H9 (cell line): ENCODE measurements at regions not wholly inside any gene's neighbourhood (a gene's known extent, or its start where the extent isn't known, plus 50 kb on each side); places are given as distances from the start of the nearest gene placed in this dataset.

Source experiments
- DNase-seq: peaks from one replicate; pipeline ENCODE4 v3.0.0-alpha.2; 2017
- H2AFZ ChIP-seq: one replicate; pipeline ENCODE4 v1.6.1; 2013; ENCODE audit warnings: mild to moderate bottlenecking, low read length, control low read depth, moderate library complexity
- H2AK5ac ChIP-seq: 2 replicates; pipeline ENCODE4 v1.6.1; 2013; ENCODE audit warnings: low read length, control low read depth, mixed read lengths; ENCODE audit not compliant: insufficient read length
- H2BK120ac ChIP-seq: one replicate; pipeline ENCODE4 v1.6.1; 2013; ENCODE audit warnings: low read depth, mild to moderate bottlenecking, low read length, control low read depth, inconsistent platforms; ENCODE audit not compliant: poor library complexity, severe bottlenecking
- H2BK12ac ChIP-seq: 2 replicates; pipeline ENCODE4 v1.6.1; 2013; ENCODE audit warnings: low read length, control low read depth, mixed read lengths, low read depth; ENCODE audit not compliant: insufficient read length
- H2BK15ac ChIP-seq: 2 replicates; pipeline ENCODE4 v1.6.1; 2013; ENCODE audit warnings: low read depth, low read length, control low read depth
- H2BK20ac ChIP-seq: one replicate; pipeline ENCODE4 v1.6.1; 2013; ENCODE audit warnings: low read depth, mild to moderate bottlenecking, low read length, control low read depth, inconsistent platforms; ENCODE audit not compliant: poor library complexity, severe bottlenecking
- H2BK5ac ChIP-seq: 2 replicates; pipeline ENCODE4 v1.6.1; 2013; ENCODE audit warnings: low read length, control low read depth, mixed read lengths; ENCODE audit not compliant: insufficient read length
- H3K14ac ChIP-seq: 2 replicates; pipeline ENCODE4 v1.6.1; 2013; ENCODE audit warnings: low read length, control low read depth; ENCODE audit not compliant: insufficient read depth
- H3K18ac ChIP-seq: 2 replicates; pipeline ENCODE4 v1.6.1; 2013; ENCODE audit warnings: low read depth, mild to moderate bottlenecking, mixed read lengths, low read length, control low read depth; ENCODE audit not compliant: insufficient read length
- H3K23ac ChIP-seq: 2 replicates; pipeline ENCODE4 v1.6.1; 2013; ENCODE audit warnings: low read length, control low read depth, mixed read lengths, low read depth; ENCODE audit not compliant: insufficient read length
- H3K23me2 ChIP-seq: 2 replicates; pipeline ENCODE4 v1.6.1; 2013; ENCODE audit warnings: low read depth, mild to moderate bottlenecking, mixed read lengths, low read length, control low read depth; ENCODE audit not compliant: insufficient read length, poor library complexity, severe bottlenecking
- H3K27ac ChIP-seq: 2 replicates; pipeline ENCODE4 v1.5.1; 2013; ENCODE audit warnings: low read length, control low read depth, mixed read lengths, low read depth; ENCODE audit not compliant: insufficient read length
- H3K27me3 ChIP-seq: 2 replicates; pipeline ENCODE4 v1.6.1; 2013; ENCODE audit warnings: low read length, control low read depth, inconsistent platforms; ENCODE audit not compliant: insufficient read depth
- H3K4ac ChIP-seq: 2 replicates; pipeline ENCODE4 v1.6.1; 2013; ENCODE audit warnings: low read depth, mild to moderate bottlenecking, control low read depth, inconsistent platforms, low read length, moderate library complexity
- H3K4me1 ChIP-seq: 2 replicates; pipeline ENCODE4 v1.6.1; 2013; ENCODE audit warnings: low read length, control low read depth, inconsistent platforms; ENCODE audit not compliant: insufficient read depth
- H3K4me2 ChIP-seq: 2 replicates; pipeline ENCODE4 v1.6.1; 2013; ENCODE audit warnings: low read length, control low read depth, mixed read lengths; ENCODE audit not compliant: insufficient read length, insufficient read depth
- H3K56ac ChIP-seq: 2 replicates; pipeline ENCODE4 v1.6.1; 2013; ENCODE audit warnings: low read depth, mild to moderate bottlenecking, mixed read lengths, low read length, control low read depth; ENCODE audit not compliant: insufficient read length
- H3K79me1 ChIP-seq: 2 replicates; pipeline ENCODE4 v1.6.1; 2013; ENCODE audit warnings: low read depth, mild to moderate bottlenecking, moderate library complexity, low read length, control low read depth, inconsistent platforms; ENCODE audit not compliant: insufficient read depth, poor library complexity, severe bottlenecking
- H3K79me2 ChIP-seq: 2 replicates; pipeline ENCODE4 v1.6.1; 2013; ENCODE audit warnings: low read length, control low read depth, inconsistent platforms; ENCODE audit not compliant: insufficient read depth
- H3K9ac ChIP-seq: 2 replicates; pipeline ENCODE4 v1.6.1; 2013; ENCODE audit warnings: low read length, control low read depth, mixed read lengths; ENCODE audit not compliant: insufficient read length; ENCODE audit errors: extremely low read depth
- H3K9me3 ChIP-seq: one replicate; pipeline ENCODE4 v1.6.1; 2013; ENCODE audit warnings: low read depth, low read length, inconsistent platforms; ENCODE audit not compliant: control insufficient read depth
- H3T11ph ChIP-seq: one replicate; pipeline ENCODE4 v1.6.1; 2013; ENCODE audit warnings: mild to moderate bottlenecking, low read length, control low read depth, inconsistent platforms
- H4K20me1 ChIP-seq: one replicate; pipeline ENCODE4 v1.6.1; 2013; ENCODE audit not compliant: control insufficient read depth, insufficient read length, insufficient read depth
- H4K5ac ChIP-seq: 2 replicates; pipeline ENCODE4 v1.6.1; 2013; ENCODE audit warnings: low read depth, mild to moderate bottlenecking, mixed read lengths, low read length, control low read depth; ENCODE audit not compliant: insufficient read length
- H4K8ac ChIP-seq: replicated peaks from 2 replicates; pipeline ENCODE4 v1.6.1; 2013; ENCODE audit warnings: low read length, control low read depth, mixed read lengths, low read depth; ENCODE audit not compliant: insufficient read length
- H4K91ac ChIP-seq: 2 replicates; pipeline ENCODE4 v1.6.1; 2013; ENCODE audit warnings: low read depth, mild to moderate bottlenecking, moderate library complexity, mixed read lengths, low read length, control low read depth; ENCODE audit not compliant: insufficient read length
- H3K27ac Mint-ChIP-seq, 3 experiments: 2 replicates in 2 of 3; 3 replicates in 1 of 3; pipeline ENCODE4 v1.8.0; 2020 to 2021; ENCODE audit warnings: mixed read lengths in 3 of 3, mild to moderate bottlenecking in 1 of 3, moderate library complexity in 1 of 3
- H3K27me3 Mint-ChIP-seq: 2 replicates; pipeline ENCODE4 v1.8.0; 2021; ENCODE audit warnings: low read depth, mild to moderate bottlenecking, moderate library complexity, mixed read lengths
- H3K36me3 Mint-ChIP-seq, 3 experiments: 2 replicates in 2 of 3; 3 replicates in 1 of 3; pipeline ENCODE4 v1.8.0; 2020 to 2021; ENCODE audit warnings: low read depth in 3 of 3, mixed read lengths in 3 of 3; ENCODE audit not compliant: insufficient read depth in 1 of 3
- H3K4me1 Mint-ChIP-seq, 2 experiments: 2 replicates each; pipeline ENCODE4 v1.8.0; 2020; ENCODE audit warnings: mixed read lengths in 2 of 2
- H3K4me3 Mint-ChIP-seq, 2 experiments: 2 replicates in 1 of 2; 3 replicates in 1 of 2; pipeline ENCODE4 v1.8.0; 2020 to 2021; ENCODE audit warnings: mild to moderate bottlenecking in 2 of 2, mixed read lengths in 2 of 2, moderate library complexity in 1 of 2
- H3K9me3 Mint-ChIP-seq, 2 experiments: 2 replicates in 1 of 2; 3 replicates in 1 of 2; pipeline ENCODE4 v1.8.0; 2020; ENCODE audit warnings: mild to moderate bottlenecking in 2 of 2, mixed read lengths in 2 of 2, moderate library complexity in 1 of 2
- WGBS: extraction: QIAGEN DNeasy Blood & Tissue Kit; methylation state at CpG from one replicate; pipeline ENCODE4 v1.1.7; 2013; ENCODE audit warnings: missing lambda C conversion rate, low lambda C conversion rate, mixed read lengths; ENCODE audit not compliant: insufficient read length; ENCODE audit errors: extremely low coverage; 5-methylcytosine and 5-hydroxymethylcytosine counted together
- TF ChIP-seq, protein P1 (sequence below): fragments of 200-600 bp; sonication (generic); conservative IDR thresholded peaks from 3 replicates; pipeline ENCODE4 v1.8.0; 2021; ENCODE audit warnings: antibody characterized with exemption, mild to moderate bottlenecking

DNA sequence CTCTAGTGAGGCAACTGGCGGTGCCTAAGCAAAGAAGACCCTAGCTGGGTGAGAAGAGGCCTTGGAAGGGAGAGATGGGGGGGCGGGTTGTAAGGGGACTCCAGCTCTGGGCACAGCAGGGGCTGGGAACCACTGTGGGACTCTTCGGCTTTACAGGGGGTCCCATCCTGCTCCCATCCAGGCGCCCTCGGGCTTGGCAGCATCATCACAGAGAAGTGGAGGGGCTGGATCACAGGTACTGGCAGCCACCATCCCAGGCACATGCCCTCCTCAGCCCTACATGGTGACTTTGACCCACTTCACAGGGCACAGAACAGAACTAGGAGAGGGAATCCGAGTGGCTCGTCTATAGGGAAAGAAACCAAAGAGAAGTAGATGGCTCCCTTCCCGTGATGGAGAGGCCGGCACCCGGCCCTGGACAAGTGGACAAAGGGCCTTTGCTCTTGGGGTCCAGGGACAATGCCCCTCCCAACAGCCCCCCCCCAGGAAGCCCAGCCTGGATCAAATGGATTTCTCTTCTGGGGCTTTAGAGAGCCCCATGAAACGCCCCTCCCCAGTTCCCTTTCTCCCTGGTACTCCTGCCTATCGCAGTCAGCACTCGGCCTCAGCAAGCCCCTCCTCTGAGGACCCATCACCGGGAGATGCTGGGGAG, 54.0 kb upstream of the ECE1 start:
- WGBS = no CpG with 5 or more reads among the region's 14 CpGs
- no peak overlapping the region for H2AFZ ChIP-seq
- H3K4me1 Mint-ChIP-seq = peaks cover 9 to 29% of the 10 kb centered on the region in 2 experiments; a peak in 3 of 4 replicates

More for the DNA sequence above, 54.0 kb upstream of the ECE1 start:
- TF ChIP-seq, protein P1, sequence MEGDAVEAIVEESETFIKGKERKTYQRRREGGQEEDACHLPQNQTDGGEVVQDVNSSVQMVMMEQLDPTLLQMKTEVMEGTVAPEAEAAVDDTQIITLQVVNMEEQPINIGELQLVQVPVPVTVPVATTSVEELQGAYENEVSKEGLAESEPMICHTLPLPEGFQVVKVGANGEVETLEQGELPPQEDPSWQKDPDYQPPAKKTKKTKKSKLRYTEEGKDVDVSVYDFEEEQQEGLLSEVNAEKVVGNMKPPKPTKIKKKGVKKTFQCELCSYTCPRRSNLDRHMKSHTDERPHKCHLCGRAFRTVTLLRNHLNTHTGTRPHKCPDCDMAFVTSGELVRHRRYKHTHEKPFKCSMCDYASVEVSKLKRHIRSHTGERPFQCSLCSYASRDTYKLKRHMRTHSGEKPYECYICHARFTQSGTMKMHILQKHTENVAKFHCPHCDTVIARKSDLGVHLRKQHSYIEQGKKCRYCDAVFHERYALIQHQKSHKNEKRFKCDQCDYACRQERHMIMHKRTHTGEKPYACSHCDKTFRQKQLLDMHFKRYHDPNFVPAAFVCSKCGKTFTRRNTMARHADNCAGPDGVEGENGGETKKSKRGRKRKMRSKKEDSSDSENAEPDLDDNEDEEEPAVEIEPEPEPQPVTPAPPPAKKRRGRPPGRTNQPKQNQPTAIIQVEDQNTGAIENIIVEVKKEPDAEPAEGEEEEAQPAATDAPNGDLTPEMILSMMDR = no peak
- Histone ChIP-seq H3K79me1 (no peaks in the 10 kb centered on the region), H3K4me1 (no peaks in the 10 kb centered on the region; the same call in 1 of the 2 replicates), H4K20me1 (no peaks in the 10 kb centered on the region), H2BK120ac (no peak overlapping the region), H2BK15ac (no peak overlapping the region), H2BK12ac (no peak overlapping the region), H4K5ac (no peak overlapping the region), H3K56ac (no peak overlapping the region), H4K8ac (no peak overlapping the region), H3K27ac (no peak overlapping the region), H3K23ac (no peak overlapping the region), H3K79me2 (no peaks in the 10 kb centered on the region), H3K18ac (no peak overlapping the region), H3K9me3 (no peaks in the 10 kb centered on the region), H2BK20ac (no peak overlapping the region), H3K14ac (no peak overlapping the region; the same call in 1 of the 2 replicates), H3K4me2 (peak overlapping the region; percentile 63), H3K23me2 (peaks cover 8% of the 10 kb centered on the region), H3K4ac (no peak overlapping the region), H2AK5ac (no peak overlapping the region), H2BK5ac (no peak overlapping the region), H4K91ac (no peak overlapping the region), H3T11ph (no peak overlapping the region), H3K9ac (no peak overlapping the region), H3K27me3 (peaks cover 4% of the 10 kb centered on the region; the same call in 1 of the 2 replicates)
- no peak for DNase-seq
- Mint-ChIP-seq H3K36me3 (no peaks in the 10 kb centered on the region), H3K27me3 (peaks cover 31% of the 10 kb centered on the region), H3K4me3 (peak overlapping the region in 1 of 2 experiments; percentile 91; a peak in 4 of 5 replicates), H3K9me3 (no peaks in the 10 kb centered on the region), H3K27ac (no peak overlapping the region)
